C4-2B (cell line): ENCODE measurements at regions not wholly inside any gene's neighbourhood (a gene's known extent, or its start where the extent isn't known, plus 50 kb on each side); places are given as distances from the start of the nearest gene placed in this dataset.

ENCODE experiments used
- CTCF ChIP-seq: fragments of 450-650 bp; conservative IDR thresholded peaks from 2 replicates; pipeline ENCODE4 v1.5.1; 2017; ENCODE audit warnings: mild to moderate bottlenecking
- ZFX ChIP-seq: fragments of 450-650 bp; IDR thresholded peaks from 2 replicates; pipeline ENCODE4 v1.6.1; 2017

- TF ChIP-seq CTCF (no peak), ZFX (no peak)
These were observed 180.5 kb upstream of the GALNT17 start for GRCh38 chr7:70951271-70951962.
